ENCODE measurements at regions not wholly inside any gene's neighbourhood (a gene's known extent, or its start where the extent isn't known, plus 50 kb on each side); places are given as distances from the start of the nearest gene placed in this dataset.

DNA sequence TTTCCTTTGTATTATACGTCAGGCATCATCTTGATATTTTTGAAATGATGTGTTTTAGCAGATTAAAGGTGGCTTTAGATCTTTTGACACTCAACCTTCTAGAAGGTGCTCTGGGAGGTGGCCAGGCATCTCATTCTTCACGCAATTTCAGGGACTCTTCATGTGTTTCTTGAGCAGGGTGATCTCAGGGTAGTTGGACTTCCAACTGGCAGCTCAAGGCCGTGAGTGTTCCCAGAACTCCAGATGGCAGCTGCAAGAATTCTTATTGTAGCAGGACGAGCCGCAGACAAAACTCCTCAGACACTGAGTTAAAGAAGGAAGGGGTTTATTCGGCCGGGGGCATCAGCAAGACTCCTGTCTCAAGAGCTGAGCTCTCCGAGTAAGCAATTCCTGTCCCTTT lies 82.5 kb upstream of the UBAC2 start:
- DNase-seq: no peak
- Histone ChIP-seq H3K4me3 (ENCODE audit: low read length) (no peak overlapping the region), H3K23ac (ENCODE audit: low read length) (no peak overlapping the region), H3K4me2 (ENCODE audit: low read length) (no peak overlapping the region), H4K5ac (ENCODE audit: low read length) (no peak overlapping the region), H3K79me2 (ENCODE audit: control insufficient read depth, insufficient read depth, low read length) (no peaks in the 10 kb centered on the region), H2BK5ac (ENCODE audit: low read length) (no peak overlapping the region), H4K8ac (ENCODE audit: low read depth, low read length) (no peak overlapping the region), H3K4ac (ENCODE audit: low read depth, low read length) (no peak overlapping the region), H2BK120ac (ENCODE audit: low read depth, low read length) (no peak overlapping the region), H3K9ac (ENCODE audit: low read length) (no peak overlapping the region), H3K18ac (ENCODE audit: low read length) (no peak overlapping the region), H3K36me3 (ENCODE audit: control insufficient read depth, insufficient read depth, low read length) (no peaks in the 10 kb centered on the region), H3K56ac (ENCODE audit: low read length) (no peak overlapping the region), H3K27ac (ENCODE audit: low read depth, low read length) (no peak overlapping the region), H3K27me3 (ENCODE audit: insufficient read depth, low read length, poor library complexity) (no peaks in the 10 kb centered on the region), H2AK5ac (ENCODE audit: low read length) (no peak overlapping the region), H3K79me1 (ENCODE audit: low read length) (no peaks in the 10 kb centered on the region), H3K4me1 (ENCODE audit: control insufficient read depth, low read depth, low read length) (no peaks in the 10 kb centered on the region), H2BK15ac (replicated peaks; ENCODE audit: low read depth) (no peak overlapping the region)
- WGBS (ENCODE audit: extremely low coverage, insufficient coverage, low lambda C conversion rate): no CpG with 5 or more reads among the region's 8 CpGs

DNA sequence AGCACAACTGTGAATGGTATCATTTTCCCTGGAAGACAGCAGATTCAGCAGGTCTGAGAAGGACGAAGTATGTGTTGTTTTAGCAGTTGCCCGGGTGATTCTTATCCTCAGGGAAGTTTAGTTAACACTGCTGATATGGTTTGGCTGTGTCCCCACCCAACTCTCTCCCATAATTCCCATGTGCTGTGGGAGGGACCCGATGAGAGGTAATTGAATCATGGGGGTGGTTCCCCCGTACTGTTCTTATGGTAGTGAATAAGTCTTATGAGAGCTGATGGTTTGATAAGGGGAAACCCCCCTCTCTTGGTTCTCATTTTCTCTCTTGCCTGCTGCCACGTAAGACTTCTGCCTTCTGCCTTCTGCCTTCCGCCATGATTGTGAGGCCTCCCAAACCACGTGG lies 81.0 kb upstream of the UBAC2 start:
- no peak overlapping the region for H3K4me3 ChIP-seq (ENCODE audit: low read length)
- H3K79me2 ChIP-seq (ENCODE audit: control insufficient read depth, insufficient read depth, low read length): no peaks in the 10 kb centered on the region
- no peak overlapping the region for H3K4me2 ChIP-seq (ENCODE audit: low read length)
- H3K56ac ChIP-seq (ENCODE audit: low read length): no peak overlapping the region
- H3K4ac ChIP-seq (ENCODE audit: low read depth, low read length): no peak overlapping the region
- H2AK5ac ChIP-seq (ENCODE audit: low read length): no peak overlapping the region
- H2BK5ac ChIP-seq (ENCODE audit: low read length): no peak overlapping the region
- H2BK15ac ChIP-seq (replicated peaks; ENCODE audit: low read depth): no peak overlapping the region
- H3K23ac ChIP-seq (ENCODE audit: low read length): no peak overlapping the region
- H2BK120ac ChIP-seq (ENCODE audit: low read depth, low read length): no peak overlapping the region
- H3K27me3 ChIP-seq (ENCODE audit: insufficient read depth, low read length, poor library complexity): no peaks in the 10 kb centered on the region
- H3K4me1 ChIP-seq (ENCODE audit: control insufficient read depth, low read depth, low read length): no peaks in the 10 kb centered on the region
- no peak overlapping the region for H3K27ac ChIP-seq (ENCODE audit: low read depth, low read length)
- H4K5ac ChIP-seq (ENCODE audit: low read length): no peak overlapping the region
- peak; percentile 24 for DNase-seq
- no peaks in the 10 kb centered on the region for H3K36me3 ChIP-seq (ENCODE audit: control insufficient read depth, insufficient read depth, low read length)
- H3K79me1 ChIP-seq (ENCODE audit: low read length): no peaks in the 10 kb centered on the region
- WGBS (ENCODE audit: extremely low coverage, insufficient coverage, low lambda C conversion rate): no CpG with 5 or more reads among the region's 7 CpGs
- H4K8ac ChIP-seq (ENCODE audit: low read depth, low read length): no peak overlapping the region
- no peak overlapping the region for H3K9ac ChIP-seq (ENCODE audit: low read length)
- no peak overlapping the region for H3K18ac ChIP-seq (ENCODE audit: low read length)

DNA sequence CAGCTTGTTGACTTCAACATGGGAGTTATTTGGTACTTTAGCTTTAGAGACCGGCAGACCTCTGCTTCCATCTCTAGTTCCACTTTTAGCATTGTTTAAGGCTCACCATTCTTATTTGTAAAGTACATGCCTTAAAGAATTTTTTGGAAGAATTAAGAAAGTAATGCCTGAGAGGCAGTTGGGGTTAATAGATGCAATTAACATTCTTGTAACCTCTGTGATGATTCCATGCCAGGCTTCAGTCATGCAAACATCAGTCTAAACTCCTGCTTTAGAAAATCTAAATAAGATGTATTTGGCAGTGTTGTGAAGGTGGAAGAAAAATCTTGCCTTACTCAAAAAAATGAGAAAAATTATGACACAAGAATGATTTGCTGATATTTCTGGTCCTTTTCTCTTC lies 79.9 kb upstream of the UBAC2 start:
- Histone ChIP-seq H2AK5ac (ENCODE audit: low read length) (no peak overlapping the region), H2BK120ac (ENCODE audit: low read depth, low read length) (no peak overlapping the region), H3K27ac (ENCODE audit: low read depth, low read length) (no peak overlapping the region), H2BK15ac (replicated peaks; ENCODE audit: low read depth) (no peak overlapping the region), H3K4me1 (ENCODE audit: control insufficient read depth, low read depth, low read length) (no peaks in the 10 kb centered on the region), H3K79me2 (ENCODE audit: control insufficient read depth, insufficient read depth, low read length) (no peaks in the 10 kb centered on the region), H3K4me3 (ENCODE audit: low read length) (no peak overlapping the region), H3K79me1 (ENCODE audit: low read length) (no peaks in the 10 kb centered on the region), H2BK5ac (ENCODE audit: low read length) (no peak overlapping the region), H3K18ac (ENCODE audit: low read length) (no peak overlapping the region), H3K4ac (ENCODE audit: low read depth, low read length) (no peak overlapping the region), H3K27me3 (ENCODE audit: insufficient read depth, low read length, poor library complexity) (no peaks in the 10 kb centered on the region), H3K4me2 (ENCODE audit: low read length) (no peak overlapping the region), H3K23ac (ENCODE audit: low read length) (no peak overlapping the region), H3K36me3 (ENCODE audit: control insufficient read depth, insufficient read depth, low read length) (no peaks in the 10 kb centered on the region), H4K5ac (ENCODE audit: low read length) (no peak overlapping the region), H3K9ac (ENCODE audit: low read length) (no peak overlapping the region), H4K8ac (ENCODE audit: low read depth, low read length) (no peak overlapping the region), H3K56ac (ENCODE audit: low read length) (no peak overlapping the region)
- no peak for DNase-seq
- WGBS (ENCODE audit: extremely low coverage, insufficient coverage, low lambda C conversion rate): no CpG with 5 or more reads among the region's 1 CpG

DNA sequence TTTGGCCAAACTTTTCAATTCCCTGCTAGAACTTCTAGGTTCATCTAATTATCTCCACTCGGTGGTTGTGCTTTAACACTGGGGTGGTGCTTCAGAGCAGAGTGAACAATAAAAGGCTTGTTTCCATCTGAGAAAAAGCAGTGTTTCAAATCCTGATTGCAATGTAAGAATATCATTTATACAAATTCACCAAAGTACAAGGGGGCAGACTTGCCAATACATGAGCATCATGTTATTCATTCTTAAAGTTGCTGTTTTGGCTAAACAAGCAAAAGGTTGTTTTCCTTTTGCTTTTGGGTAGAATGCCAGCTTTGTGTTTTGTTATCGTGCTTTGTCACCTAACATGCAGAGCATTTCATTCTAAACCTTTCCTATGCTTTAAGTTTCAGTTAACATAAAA lies 78.5 kb upstream of the UBAC2 start:
- H4K8ac ChIP-seq (ENCODE audit: low read depth, low read length): no peak overlapping the region

DNA sequence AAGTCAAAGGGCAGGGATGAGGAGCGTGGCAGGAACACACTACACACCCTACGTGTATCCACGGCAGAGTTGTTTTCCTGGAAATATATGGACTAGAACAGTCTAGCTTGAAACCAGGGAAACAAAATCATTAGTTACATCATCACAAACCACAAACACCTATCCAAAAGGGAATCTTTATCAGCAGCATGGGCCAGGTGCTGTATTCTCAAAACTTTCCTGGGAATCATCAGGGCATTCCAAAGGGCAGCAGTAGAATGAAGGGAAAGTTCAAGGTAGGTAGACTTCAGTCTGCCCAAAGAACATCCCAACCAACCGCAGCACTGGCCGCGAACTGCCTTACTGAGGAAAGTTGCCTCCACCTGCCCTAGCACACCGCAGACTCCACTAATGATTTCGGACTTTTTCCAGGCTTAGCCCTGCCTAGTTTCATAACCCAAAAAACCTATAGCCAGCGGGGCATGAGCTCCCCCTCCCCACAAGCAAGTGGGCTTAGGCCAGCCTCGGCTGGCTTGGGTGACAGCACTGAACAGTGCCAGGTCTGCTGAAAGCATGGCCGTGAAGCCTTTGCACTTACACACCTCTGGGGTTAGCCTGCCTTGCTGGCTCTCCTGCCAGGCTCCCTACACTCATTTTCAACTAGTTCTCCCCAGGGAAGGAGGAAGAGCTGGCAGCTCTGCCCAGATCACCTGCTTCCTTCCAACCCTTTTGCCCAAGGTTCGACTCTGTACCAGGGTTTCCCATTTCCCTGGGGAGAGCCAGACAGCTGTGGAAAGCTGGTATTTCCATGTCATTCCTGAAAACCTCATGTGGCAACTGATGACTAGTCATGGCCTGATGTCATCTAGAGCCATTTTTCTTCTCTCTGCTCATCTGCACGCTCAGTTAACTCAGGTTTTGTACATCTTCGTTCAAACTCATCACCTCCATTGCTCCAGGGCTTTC lies 77.3 kb upstream of the UBAC2 start:
- no CpG with 5 or more reads among the region's 14 CpGs for WGBS (ENCODE audit: extremely low coverage, insufficient coverage, low lambda C conversion rate)
- Histone ChIP-seq H3K79me2 (ENCODE audit: control insufficient read depth, insufficient read depth, low read length) (no peaks in the 10 kb centered on the region), H3K36me3 (ENCODE audit: control insufficient read depth, insufficient read depth, low read length) (no peaks in the 10 kb centered on the region)

More for the DNA sequence above, 78.5 kb upstream of the UBAC2 start:
- Histone ChIP-seq H2AK5ac (ENCODE audit: low read length) (no peak overlapping the region), H3K23ac (ENCODE audit: low read length) (no peak overlapping the region), H3K36me3 (ENCODE audit: control insufficient read depth, insufficient read depth, low read length) (no peaks in the 10 kb centered on the region), H3K9ac (ENCODE audit: low read length) (no peak overlapping the region), H3K4me1 (ENCODE audit: control insufficient read depth, low read depth, low read length) (no peaks in the 10 kb centered on the region), H3K4ac (ENCODE audit: low read depth, low read length) (no peak overlapping the region), H3K4me3 (ENCODE audit: low read length) (no peak overlapping the region), H3K4me2 (ENCODE audit: low read length) (no peak overlapping the region), H2BK15ac (replicated peaks; ENCODE audit: low read depth) (no peak overlapping the region), H4K5ac (ENCODE audit: low read length) (no peak overlapping the region), H2BK5ac (ENCODE audit: low read length) (no peak overlapping the region), H3K27me3 (ENCODE audit: insufficient read depth, low read length, poor library complexity) (no peaks in the 10 kb centered on the region), H3K79me2 (ENCODE audit: control insufficient read depth, insufficient read depth, low read length) (no peaks in the 10 kb centered on the region), H2BK120ac (ENCODE audit: low read depth, low read length) (no peak overlapping the region), H3K56ac (ENCODE audit: low read length) (no peak overlapping the region), H3K18ac (ENCODE audit: low read length) (no peak overlapping the region), H3K27ac (ENCODE audit: low read depth, low read length) (no peak overlapping the region), H3K79me1 (ENCODE audit: low read length) (no peaks in the 10 kb centered on the region)
- no peak for DNase-seq
- WGBS (ENCODE audit: extremely low coverage, insufficient coverage, low lambda C conversion rate): no CpG with 5 or more reads among the region's 2 CpGs

DNA sequence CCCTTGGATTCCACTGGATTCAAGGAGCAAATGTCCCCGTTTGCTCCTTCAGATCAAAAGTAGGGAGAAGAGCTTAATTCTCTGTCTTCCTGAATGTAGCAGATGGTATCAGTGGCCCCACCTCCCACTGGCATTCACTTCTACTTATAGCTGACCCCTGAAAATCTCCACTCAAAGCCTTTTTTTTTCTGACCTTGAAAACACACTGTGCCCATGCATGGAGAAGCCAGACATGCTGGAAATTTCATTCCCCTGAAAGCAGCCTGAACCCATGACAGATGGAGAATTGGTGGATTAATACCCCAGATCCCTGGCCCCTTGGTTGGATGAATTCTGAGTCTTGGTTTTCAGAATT lies 76.6 kb upstream of the UBAC2 start:
- Histone ChIP-seq H4K5ac (ENCODE audit: low read length) (no peak overlapping the region), H2BK5ac (ENCODE audit: low read length) (no peak overlapping the region), H3K36me3 (ENCODE audit: control insufficient read depth, insufficient read depth, low read length) (no peaks in the 10 kb centered on the region), H3K18ac (ENCODE audit: low read length) (no peak overlapping the region), H3K4me1 (ENCODE audit: control insufficient read depth, low read depth, low read length) (no peaks in the 10 kb centered on the region), H3K4me3 (ENCODE audit: low read length) (no peak overlapping the region), H2AK5ac (ENCODE audit: low read length) (no peak overlapping the region), H3K4ac (ENCODE audit: low read depth, low read length) (no peak overlapping the region), H2BK15ac (replicated peaks; ENCODE audit: low read depth) (no peak overlapping the region), H3K23ac (ENCODE audit: low read length) (no peak overlapping the region), H3K27ac (ENCODE audit: low read depth, low read length) (no peak overlapping the region), H3K56ac (ENCODE audit: low read length) (no peak overlapping the region), H4K8ac (ENCODE audit: low read depth, low read length) (no peak overlapping the region), H3K4me2 (ENCODE audit: low read length) (no peak overlapping the region), H3K79me1 (ENCODE audit: low read length) (no peaks in the 10 kb centered on the region), H3K27me3 (ENCODE audit: insufficient read depth, low read length, poor library complexity) (no peaks in the 10 kb centered on the region), H3K79me2 (ENCODE audit: control insufficient read depth, insufficient read depth, low read length) (no peaks in the 10 kb centered on the region), H3K9ac (ENCODE audit: low read length) (no peak overlapping the region), H2BK120ac (ENCODE audit: low read depth, low read length) (no peak overlapping the region)
- no peak for DNase-seq
- no CpG with 5 or more reads among the region's 1 CpG for WGBS (ENCODE audit: extremely low coverage, insufficient coverage, low lambda C conversion rate)

More for the DNA sequence above, 77.3 kb upstream of the UBAC2 start:
- H3K4me1 ChIP-seq (ENCODE audit: control insufficient read depth, low read depth, low read length): no peaks in the 10 kb centered on the region
- H3K18ac ChIP-seq (ENCODE audit: low read length): no peak overlapping the region
- no peak overlapping the region for H3K23ac ChIP-seq (ENCODE audit: low read length)
- no peak overlapping the region for H2AK5ac ChIP-seq (ENCODE audit: low read length)
- DNase-seq: no peak
- no peak overlapping the region for H4K8ac ChIP-seq (ENCODE audit: low read depth, low read length)
- H4K5ac ChIP-seq (ENCODE audit: low read length): no peak overlapping the region
- H3K4ac ChIP-seq (ENCODE audit: low read depth, low read length): no peak overlapping the region
- no peak overlapping the region for H3K56ac ChIP-seq (ENCODE audit: low read length)
- no peak overlapping the region for H3K27ac ChIP-seq (ENCODE audit: low read depth, low read length)
- H3K9ac ChIP-seq (ENCODE audit: low read length): no peak overlapping the region
- no peaks in the 10 kb centered on the region for H3K79me1 ChIP-seq (ENCODE audit: low read length)
- no peak overlapping the region for H2BK5ac ChIP-seq (ENCODE audit: low read length)
- H3K4me2 ChIP-seq (ENCODE audit: low read length): no peak overlapping the region
- no peaks in the 10 kb centered on the region for H3K27me3 ChIP-seq (ENCODE audit: insufficient read depth, low read length, poor library complexity)
- no peak overlapping the region for H2BK120ac ChIP-seq (ENCODE audit: low read depth, low read length)
- H2BK15ac ChIP-seq (replicated peaks; ENCODE audit: low read depth): no peak overlapping the region
- H3K4me3 ChIP-seq (ENCODE audit: low read length): no peak overlapping the region

Measured in mesendoderm (in vitro differentiated cells).